OCI-LY7 (cell line): ENCODE measurements at regions not wholly inside any gene's neighbourhood (a gene's known extent, or its start where the extent isn't known, plus 50 kb on each side); places are given as distances from the start of the nearest gene placed in this dataset.

Source experiments
- EZH2phosphoT487 ChIP-seq: fragments of 200-600 bp; sonication (generic); IDR thresholded peaks from 2 replicates; pipeline ENCODE4 v1.6.1; 2018; ENCODE audit warnings: low read depth, borderline replicate concordance, mild to moderate bottlenecking, mixed run types, antibody characterized with exemption, low read length, moderate library complexity, mixed read lengths
- TF ChIP-seq, protein P1 (sequence below): fragments of 200-600 bp; sonication (generic); conservative IDR thresholded peaks from 2 replicates; pipeline ENCODE4 v1.5.1; 2014; ENCODE audit warnings: mild to moderate bottlenecking, antibody characterized with exemption, low read length, moderate library complexity, mixed read lengths

- TF ChIP-seq EZH2phosphoT487 = no peak
- TF ChIP-seq, protein P1, sequence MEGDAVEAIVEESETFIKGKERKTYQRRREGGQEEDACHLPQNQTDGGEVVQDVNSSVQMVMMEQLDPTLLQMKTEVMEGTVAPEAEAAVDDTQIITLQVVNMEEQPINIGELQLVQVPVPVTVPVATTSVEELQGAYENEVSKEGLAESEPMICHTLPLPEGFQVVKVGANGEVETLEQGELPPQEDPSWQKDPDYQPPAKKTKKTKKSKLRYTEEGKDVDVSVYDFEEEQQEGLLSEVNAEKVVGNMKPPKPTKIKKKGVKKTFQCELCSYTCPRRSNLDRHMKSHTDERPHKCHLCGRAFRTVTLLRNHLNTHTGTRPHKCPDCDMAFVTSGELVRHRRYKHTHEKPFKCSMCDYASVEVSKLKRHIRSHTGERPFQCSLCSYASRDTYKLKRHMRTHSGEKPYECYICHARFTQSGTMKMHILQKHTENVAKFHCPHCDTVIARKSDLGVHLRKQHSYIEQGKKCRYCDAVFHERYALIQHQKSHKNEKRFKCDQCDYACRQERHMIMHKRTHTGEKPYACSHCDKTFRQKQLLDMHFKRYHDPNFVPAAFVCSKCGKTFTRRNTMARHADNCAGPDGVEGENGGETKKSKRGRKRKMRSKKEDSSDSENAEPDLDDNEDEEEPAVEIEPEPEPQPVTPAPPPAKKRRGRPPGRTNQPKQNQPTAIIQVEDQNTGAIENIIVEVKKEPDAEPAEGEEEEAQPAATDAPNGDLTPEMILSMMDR = no peak
These were observed 261.1 kb upstream of the IRX4 start for GRCh38 chr5:2143646-2144353.
